Peyer's patch (tissue), 4 donors: ENCODE measurements at regions not wholly inside any gene's neighbourhood (a gene's known extent, or its start where the extent isn't known, plus 50 kb on each side); places are given as distances from the start of the nearest gene placed in this dataset.

Source experiments
- DNase-seq, 3 donors: peaks; one replicate each; pipeline ENCODE4 v3.0.0-alpha.2; 2017 to 2019
- H3K27ac ChIP-seq, 4 donors: fragments of 200-600 bp; sonication (generic); one replicate each; pipeline ENCODE4 v1.5.1; 2016 to 2019
- H3K27me3 ChIP-seq, 2 donors: fragments of 200-600 bp; sonication (generic); one replicate each; pipeline ENCODE4 v1.5.1; 2019
- H3K36me3 ChIP-seq, 3 donors: fragments of 200-600 bp; sonication (generic); one replicate each; pipeline ENCODE4 v1.5.1; 2016 to 2019
- H3K4me1 ChIP-seq, 4 donors: fragments of 200-600 bp; sonication (generic); one replicate each; pipeline ENCODE4 v1.5.1; 2016 to 2019
- H3K4me3 ChIP-seq, 4 donors: fragments of 200-600 bp; sonication (generic); 1 replicate in 3 of 4; 2 replicates in 1 of 4; pipeline ENCODE4 v1.5.1; 2016 to 2019; ENCODE audit warnings: mild to moderate bottlenecking in 1 of 4
- H3K9me3 ChIP-seq, 4 donors: fragments of 200-600 bp; sonication (generic); one replicate each; pipeline ENCODE4 v1.5.1; 2016 to 2019; ENCODE audit warnings: mild to moderate bottlenecking in 1 of 4
- POLR2A ChIP-seq, 2 donors: fragments of 450-650 bp; IDR thresholded peaks; one replicate each; pipeline ENCODE4 v1.5.1; 2017; ENCODE audit warnings: antibody characterized with exemption in 2 of 2, mild to moderate bottlenecking in 2 of 2, moderate library complexity in 2 of 2
- TF ChIP-seq, protein P1 (sequence below), 6 experiments: fragments of 450-650 bp in 4 of 6; fragments of 200-600 bp in 2 of 6; sonication (generic) in 1 of 6; IDR thresholded peaks; one replicate each; pipeline ENCODE4 v1.5.1; 2017 to 2019; ENCODE audit warnings: antibody characterized with exemption in 6 of 6, mild to moderate bottlenecking in 3 of 6, moderate library complexity in 1 of 6

GRCh38 chr6:50187351-50187921 is 137.7 kb upstream of the DEFB112 start:
- H3K4me1 ChIP-seq, result no peaks in the 10 kb centered on the region
- no peak for DNase-seq
- TF ChIP-seq, protein P1, sequence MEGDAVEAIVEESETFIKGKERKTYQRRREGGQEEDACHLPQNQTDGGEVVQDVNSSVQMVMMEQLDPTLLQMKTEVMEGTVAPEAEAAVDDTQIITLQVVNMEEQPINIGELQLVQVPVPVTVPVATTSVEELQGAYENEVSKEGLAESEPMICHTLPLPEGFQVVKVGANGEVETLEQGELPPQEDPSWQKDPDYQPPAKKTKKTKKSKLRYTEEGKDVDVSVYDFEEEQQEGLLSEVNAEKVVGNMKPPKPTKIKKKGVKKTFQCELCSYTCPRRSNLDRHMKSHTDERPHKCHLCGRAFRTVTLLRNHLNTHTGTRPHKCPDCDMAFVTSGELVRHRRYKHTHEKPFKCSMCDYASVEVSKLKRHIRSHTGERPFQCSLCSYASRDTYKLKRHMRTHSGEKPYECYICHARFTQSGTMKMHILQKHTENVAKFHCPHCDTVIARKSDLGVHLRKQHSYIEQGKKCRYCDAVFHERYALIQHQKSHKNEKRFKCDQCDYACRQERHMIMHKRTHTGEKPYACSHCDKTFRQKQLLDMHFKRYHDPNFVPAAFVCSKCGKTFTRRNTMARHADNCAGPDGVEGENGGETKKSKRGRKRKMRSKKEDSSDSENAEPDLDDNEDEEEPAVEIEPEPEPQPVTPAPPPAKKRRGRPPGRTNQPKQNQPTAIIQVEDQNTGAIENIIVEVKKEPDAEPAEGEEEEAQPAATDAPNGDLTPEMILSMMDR (IDR thresholded peaks at IDR 0.05), result no peak
- TF ChIP-seq POLR2A (IDR thresholded peaks at IDR 0.05), result no peak
- H3K9me3 ChIP-seq, result no peaks in the 10 kb centered on the region
- no peaks in the 10 kb centered on the region for H3K27me3 ChIP-seq
- no peak overlapping the region for H3K4me3 ChIP-seq
- H3K27ac ChIP-seq, result no peak overlapping the region
- no peaks in the 10 kb centered on the region for H3K36me3 ChIP-seq

GRCh38 chr6:50198245-50198644 is 148.5 kb upstream of the DEFB112 start:
- Histone ChIP-seq H3K9me3 (no peaks in the 10 kb centered on the region), H3K4me1 (no peaks in the 10 kb centered on the region), H3K27me3 (no peaks in the 10 kb centered on the region), H3K27ac (no peak overlapping the region), H3K36me3 (no peaks in the 10 kb centered on the region), H3K4me3 (no peak overlapping the region)
- TF ChIP-seq, protein P1 (IDR thresholded peaks at IDR 0.05), result no peak
- no peak for TF ChIP-seq POLR2A (IDR thresholded peaks at IDR 0.05)
- no peak for DNase-seq

DNA sequence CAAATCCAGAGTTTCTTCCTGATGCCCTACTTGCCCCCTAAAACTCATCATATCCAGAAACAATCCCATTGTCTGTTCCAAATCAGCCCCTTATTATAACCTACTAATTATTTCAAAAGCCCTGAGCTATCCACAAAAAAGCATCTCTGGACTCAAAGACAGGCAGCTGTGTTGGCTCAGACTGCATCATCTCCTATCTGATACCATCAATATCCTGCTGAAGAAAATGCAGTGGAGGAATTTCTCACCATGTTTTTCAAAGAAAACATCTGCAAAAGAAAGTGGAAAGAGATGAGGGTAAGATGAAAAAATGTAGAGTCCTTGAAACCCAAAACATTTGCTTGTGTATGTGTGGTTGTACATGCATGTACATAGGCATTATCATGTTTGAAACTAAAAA is 153.0 kb upstream of the DEFB112 start:
- Histone ChIP-seq H3K27me3 (no peaks in the 10 kb centered on the region), H3K4me3 (no peak overlapping the region), H3K9me3 (no peaks in the 10 kb centered on the region), H3K27ac (no peak overlapping the region), H3K36me3 (no peaks in the 10 kb centered on the region), H3K4me1 (no peaks in the 10 kb centered on the region)
- DNase-seq, result no peak
- no peak for TF ChIP-seq POLR2A (IDR thresholded peaks at IDR 0.05)
- TF ChIP-seq, protein P1 (IDR thresholded peaks at IDR 0.05), result no peak

DNA sequence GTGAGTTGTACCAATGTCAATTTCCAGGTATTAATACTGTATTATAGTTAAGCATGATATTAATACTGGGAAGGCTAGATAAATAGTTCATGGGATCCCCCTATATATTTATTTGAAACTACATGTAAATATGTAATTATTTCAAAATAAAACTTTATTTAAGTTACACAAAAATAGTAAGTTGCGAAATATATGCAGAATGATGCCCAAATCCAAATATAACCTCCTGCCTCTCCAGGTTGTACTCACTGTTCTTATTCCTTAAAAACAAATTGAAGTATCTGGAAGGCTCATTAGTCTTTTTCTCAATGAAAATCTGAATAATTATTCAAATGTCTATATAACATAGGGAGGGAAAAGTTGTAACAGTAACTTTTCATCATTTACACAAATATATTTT is 161.9 kb upstream of the DEFB112 start:
- no peak for DNase-seq
- H3K9me3 ChIP-seq, result no peaks in the 10 kb centered on the region
- no peak overlapping the region for H3K4me3 ChIP-seq
- no peaks in the 10 kb centered on the region for H3K36me3 ChIP-seq
- H3K27ac ChIP-seq, result no peak overlapping the region
- no peaks in the 10 kb centered on the region for H3K4me1 ChIP-seq
- TF ChIP-seq, protein P1 (IDR thresholded peaks at IDR 0.05), result no peak
- no peak for TF ChIP-seq POLR2A (IDR thresholded peaks at IDR 0.05)
- no peaks in the 10 kb centered on the region for H3K27me3 ChIP-seq

DNA sequence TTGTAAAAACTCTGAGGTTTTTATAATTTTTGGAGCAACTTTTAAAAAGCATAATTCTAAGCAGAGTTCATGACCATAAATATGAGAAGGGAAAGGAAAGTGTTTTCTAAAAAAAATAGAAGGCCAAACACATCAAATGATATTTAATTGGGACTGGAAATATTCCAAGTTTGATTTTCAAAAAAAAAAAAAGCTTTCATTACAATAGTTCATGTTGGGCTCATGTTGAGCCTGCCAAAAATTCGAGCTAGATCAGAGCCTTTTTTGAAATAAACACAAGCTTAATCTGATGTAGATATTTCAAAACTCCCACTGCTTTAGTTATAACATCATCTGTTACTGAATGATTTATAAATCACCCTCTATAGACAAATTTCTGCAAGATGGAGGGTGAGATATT is 163.4 kb upstream of the DEFB112 start:
- H3K4me3 ChIP-seq, result no peak overlapping the region
- no peaks in the 10 kb centered on the region for H3K27me3 ChIP-seq
- no peaks in the 10 kb centered on the region for H3K9me3 ChIP-seq
- no peak for TF ChIP-seq POLR2A (IDR thresholded peaks at IDR 0.05)
- TF ChIP-seq, protein P1 (IDR thresholded peaks at IDR 0.05), result no peak
- no peaks in the 10 kb centered on the region for H3K36me3 ChIP-seq
- no peak overlapping the region for H3K27ac ChIP-seq
- H3K4me1 ChIP-seq, result no peaks in the 10 kb centered on the region
- DNase-seq, result no peak

GRCh38 chr6:50214937-50215336 is 165.2 kb upstream of the DEFB112 start:
- Histone ChIP-seq H3K4me1 (no peaks in the 10 kb centered on the region), H3K9me3 (no peaks in the 10 kb centered on the region), H3K36me3 (no peaks in the 10 kb centered on the region), H3K27me3 (no peaks in the 10 kb centered on the region), H3K4me3 (no peak overlapping the region), H3K27ac (no peak overlapping the region)
- TF ChIP-seq, protein P1 (IDR thresholded peaks at IDR 0.05), result no peak
- TF ChIP-seq POLR2A (IDR thresholded peaks at IDR 0.05), result no peak
- no peak for DNase-seq
